GM12875 (cell line): ENCODE measurements at regions not wholly inside any gene's neighbourhood (a gene's known extent, or its start where the extent isn't known, plus 50 kb on each side); places are given as distances from the start of the nearest gene placed in this dataset.

Source experiments
- H3K4me3 ChIP-seq: one replicate; pipeline ENCODE4 v1.5.1; 2011; ENCODE audit warnings: low read depth, low read length, control low read depth
- CTCF ChIP-seq: IDR thresholded peaks from 2 replicates; pipeline ENCODE4 v1.5.1; 2011; ENCODE audit warnings: low read depth, mild to moderate bottlenecking, control low read depth, inconsistent platforms, low read length, moderate library complexity, borderline replicate concordance; ENCODE audit not compliant: insufficient read depth

- no peak for TF ChIP-seq CTCF
- H3K4me3 ChIP-seq, result no peak overlapping the region
Measured at GRCh38 chr3:64329037-64329436, 103.8 kb upstream of the PRICKLE2 start.

- no peak overlapping the region for H3K4me3 ChIP-seq
Measured at GRCh38 chr3:64327100-64327804, 102.0 kb upstream of the PRICKLE2 start.

GRCh38 chr3:64321747-64322146 lies 96.5 kb upstream of the PRICKLE2 start:
- H3K4me3 ChIP-seq, result no peak overlapping the region
- TF ChIP-seq CTCF, result no peak

More at GRCh38 chr3:64327100-64327804, 102.0 kb upstream of the PRICKLE2 start:
- no peak for TF ChIP-seq CTCF

GRCh38 chr3:64319391-64319790 lies 94.1 kb upstream of the PRICKLE2 start:
- H3K4me3 ChIP-seq, result no peak overlapping the region
- TF ChIP-seq CTCF, result no peak

GRCh38 chr3:64318668-64319271 lies 93.5 kb upstream of the PRICKLE2 start:
- no peak overlapping the region for H3K4me3 ChIP-seq
- TF ChIP-seq CTCF, result no peak

GRCh38 chr3:64318001-64318400 lies 92.7 kb upstream of the PRICKLE2 start:
- H3K4me3 ChIP-seq, result no peak overlapping the region
- no peak for TF ChIP-seq CTCF

- no peak overlapping the region for H3K4me3 ChIP-seq
- TF ChIP-seq CTCF, result no peak
Measured at GRCh38 chr3:64316971-64317370, 91.7 kb upstream of the PRICKLE2 start.
